Activated CD8-positive, alpha-beta memory T cell treated with anti-CD3 and anti-CD28 coated beads, Interleukin-2, amount 10 ng/mL, durations not matched to agents 7 days and 5 days (primary cell): ENCODE measurements at regions not wholly inside any gene's neighbourhood (a gene's known extent, or its start where the extent isn't known, plus 50 kb on each side); places are given as distances from the start of the nearest gene placed in this dataset.

Experiments
- ATAC-seq: fragments of 150-1000 bp; cut with Tn5 transposase; one replicate; pipeline ENCODE4 v1.10.0; 2021; ENCODE audit warnings: moderate library complexity
- CTCF ChIA-PET: fragments of 350-600 bp; sonication (Branson Sonifier 250); formaldehyde crosslinking; loops from one replicate; lab custom pipeline; 2021; ENCODE audit warnings: antibody characterized with exemption; lab: Charles Lee
- DNase-seq: peaks from one replicate; pipeline ENCODE4 v3.0.0-alpha.2; 2020
- H3K27ac Mint-ChIP-seq: one replicate; pipeline ENCODE4 v1.8.0; 2021; ENCODE audit warnings: mild to moderate bottlenecking, mixed read lengths
- H3K27me3 Mint-ChIP-seq: one replicate; pipeline ENCODE4 v1.8.0; 2021; ENCODE audit warnings: mixed read lengths
- H3K36me3 Mint-ChIP-seq: one replicate; pipeline ENCODE4 v1.8.0; 2021; ENCODE audit warnings: mild to moderate bottlenecking, mixed read lengths
- H3K4me1 Mint-ChIP-seq: one replicate; pipeline ENCODE4 v1.8.0; 2021; ENCODE audit warnings: mixed read lengths
- H3K4me3 Mint-ChIP-seq: one replicate; pipeline ENCODE4 v1.8.0; 2021; ENCODE audit warnings: mild to moderate bottlenecking, moderate library complexity, mixed read lengths
- H3K9me3 Mint-ChIP-seq: one replicate; pipeline ENCODE4 v1.8.0; 2022; ENCODE audit warnings: low read depth, mixed read lengths

GRCh38 chr2:41546031-41546430 is 501.8 kb upstream of the PKDCC start:
- DNase-seq, result no peak
- H3K27ac Mint-ChIP-seq, result no peak overlapping the region
- no peaks in the 10 kb centered on the region for H3K36me3 Mint-ChIP-seq
- no peak for ATAC-seq
- CTCF ChIA-PET, result no interaction called here
- H3K27me3 Mint-ChIP-seq, result no peaks in the 10 kb centered on the region
- H3K4me1 Mint-ChIP-seq, result no peaks in the 10 kb centered on the region
- no peak overlapping the region for H3K4me3 Mint-ChIP-seq
- no peaks in the 10 kb centered on the region for H3K9me3 Mint-ChIP-seq

- ATAC-seq, result no peak
Observed at GRCh38 chr2:41568648-41569047, 479.2 kb upstream of the PKDCC start.

GRCh38 chr2:41572154-41572553 is 475.7 kb upstream of the PKDCC start:
- no peaks in the 10 kb centered on the region for H3K27me3 Mint-ChIP-seq
- CTCF ChIA-PET, result no interaction called here
- no peak for DNase-seq
- ATAC-seq, result no peak
- H3K27ac Mint-ChIP-seq, result no peak overlapping the region
- no peaks in the 10 kb centered on the region for H3K36me3 Mint-ChIP-seq
- H3K4me3 Mint-ChIP-seq, result no peak overlapping the region
- H3K9me3 Mint-ChIP-seq, result peaks cover 3% of the 10 kb centered on the region
- no peaks in the 10 kb centered on the region for H3K4me1 Mint-ChIP-seq

More at GRCh38 chr2:41568648-41569047, 479.2 kb upstream of the PKDCC start:
- DNase-seq, result no peak
- Mint-ChIP-seq H3K36me3 (no peaks in the 10 kb centered on the region), H3K27me3 (no peaks in the 10 kb centered on the region), H3K4me1 (no peaks in the 10 kb centered on the region), H3K27ac (no peak overlapping the region), H3K9me3 (peaks cover 3% of the 10 kb centered on the region), H3K4me3 (no peak overlapping the region)
- CTCF ChIA-PET, result interaction anchor here (0.6 kb wide), 1 partner anchor 91 kb away, joined by 3 read pairs; no protein-coding TSS in a partner anchor

DNA sequence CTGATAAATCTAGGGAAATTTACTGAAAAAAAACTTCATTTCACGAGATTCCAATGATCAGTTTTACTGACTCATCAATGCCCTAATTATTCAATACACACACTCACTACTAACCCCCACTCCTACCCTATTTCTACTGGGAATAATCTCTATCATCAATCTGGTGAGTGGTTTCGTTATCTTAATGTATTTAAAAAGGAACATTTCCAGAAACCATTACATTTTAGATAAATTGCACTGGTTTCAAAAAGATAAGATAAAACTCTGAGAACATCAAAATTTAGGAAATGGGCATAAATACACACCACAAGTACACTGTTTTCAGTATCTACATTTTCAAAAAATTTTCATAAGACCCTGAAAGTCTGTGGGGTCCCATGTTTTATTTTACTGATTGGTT is 471.4 kb upstream of the PKDCC start:
- Mint-ChIP-seq H3K27me3 (no peaks in the 10 kb centered on the region), H3K36me3 (no peaks in the 10 kb centered on the region), H3K4me1 (no peaks in the 10 kb centered on the region), H3K4me3 (no peak overlapping the region), H3K27ac (no peak overlapping the region), H3K9me3 (no peaks in the 10 kb centered on the region)
- ATAC-seq, result no peak
- CTCF ChIA-PET, result no interaction called here
- no peak for DNase-seq

DNA sequence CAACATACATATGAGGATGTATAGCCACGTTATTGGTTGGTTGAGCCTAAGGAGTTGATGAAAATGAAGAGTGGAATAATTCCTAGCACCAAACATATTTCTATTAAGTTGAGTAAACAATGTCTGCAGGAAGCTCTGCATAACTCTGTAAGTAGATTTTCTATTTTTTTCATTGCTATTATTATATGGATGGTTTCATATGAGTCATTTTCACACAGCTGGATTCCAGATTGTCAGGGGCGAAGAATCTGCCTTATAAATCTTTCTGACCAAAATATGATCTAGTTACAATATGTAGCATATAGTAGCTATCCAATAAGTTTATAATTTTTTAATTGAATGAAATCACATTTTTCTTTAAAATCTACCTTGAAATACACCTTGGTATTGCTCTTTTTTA is 468.0 kb upstream of the PKDCC start:
- Mint-ChIP-seq H3K27ac (no peak overlapping the region), H3K9me3 (peaks cover 8% of the 10 kb centered on the region), H3K4me3 (no peak overlapping the region), H3K36me3 (no peaks in the 10 kb centered on the region), H3K27me3 (no peaks in the 10 kb centered on the region), H3K4me1 (no peaks in the 10 kb centered on the region)
- DNase-seq (no peak), ATAC-seq (no peak)
- CTCF ChIA-PET, result interaction anchor here (0.7 kb wide), 1 partner anchor 11 kb away, joined by 4 read pairs; no protein-coding TSS in a partner anchor

GRCh38 chr2:41580806-41581205 is 467.0 kb upstream of the PKDCC start:
- Mint-ChIP-seq H3K27me3 (no peaks in the 10 kb centered on the region), H3K36me3 (no peaks in the 10 kb centered on the region), H3K4me3 (no peak overlapping the region), H3K27ac (no peak overlapping the region), H3K4me1 (no peaks in the 10 kb centered on the region), H3K9me3 (peaks cover 9% of the 10 kb centered on the region)
- ATAC-seq, result no peak
- DNase-seq, result no peak
- CTCF ChIA-PET, result no interaction called here

DNA sequence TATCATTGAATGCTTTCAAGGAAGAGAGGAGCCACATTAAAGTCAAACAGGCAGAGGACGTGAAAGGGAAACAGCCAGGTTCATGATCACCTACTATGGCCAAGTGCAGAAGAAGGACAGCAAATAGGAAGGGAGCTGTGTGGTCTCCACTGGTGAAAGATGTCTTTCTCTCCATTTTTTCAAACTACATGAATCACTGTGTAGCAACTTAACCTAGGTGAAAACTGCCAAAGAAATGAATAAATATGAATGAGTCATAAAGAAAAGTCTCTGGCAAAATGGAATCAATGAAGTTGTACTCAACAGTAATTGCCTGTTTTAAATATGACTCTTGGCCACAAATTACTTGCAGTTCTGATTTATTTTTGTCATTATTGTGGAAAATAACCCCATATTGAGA is 452.6 kb upstream of the PKDCC start:
- H3K27ac Mint-ChIP-seq, result no peak overlapping the region
- no peak for DNase-seq
- no peak overlapping the region for H3K4me3 Mint-ChIP-seq
- ATAC-seq, result no peak
- H3K9me3 Mint-ChIP-seq, result no peaks in the 10 kb centered on the region
- CTCF ChIA-PET, result no interaction called here
- H3K4me1 Mint-ChIP-seq, result no peaks in the 10 kb centered on the region
- no peaks in the 10 kb centered on the region for H3K36me3 Mint-ChIP-seq
- H3K27me3 Mint-ChIP-seq, result no peaks in the 10 kb centered on the region

DNA sequence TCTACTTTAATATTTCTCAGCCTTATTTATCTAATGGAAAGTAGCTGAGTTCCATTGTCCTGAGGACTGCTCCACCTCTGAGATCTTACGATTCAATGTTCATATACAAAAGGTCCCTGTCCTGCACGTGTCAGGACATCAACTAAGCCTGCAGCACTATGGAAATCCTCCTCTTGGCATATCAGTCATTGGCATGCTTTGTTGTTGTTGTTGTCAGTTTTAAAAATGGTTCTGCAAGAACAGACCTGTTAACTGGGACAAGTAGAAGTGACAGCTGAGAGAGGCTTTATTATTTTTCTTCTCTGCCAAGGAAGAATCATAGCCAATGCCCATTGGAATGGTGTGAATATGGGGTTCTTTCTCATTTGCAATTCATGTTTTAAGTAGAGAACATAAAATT is 450.1 kb upstream of the PKDCC start:
- Mint-ChIP-seq H3K4me1 (no peaks in the 10 kb centered on the region), H3K36me3 (no peaks in the 10 kb centered on the region), H3K27ac (no peak overlapping the region), H3K4me3 (no peak overlapping the region), H3K9me3 (no peaks in the 10 kb centered on the region), H3K27me3 (no peaks in the 10 kb centered on the region)
- DNase-seq (no peak), ATAC-seq (no peak)
- CTCF ChIA-PET, result no interaction called here

- H3K9me3 Mint-ChIP-seq, result no peaks in the 10 kb centered on the region
Observed at GRCh38 chr2:41598161-41598894, 449.5 kb upstream of the PKDCC start.

GRCh38 chr2:41600460-41600859 is 447.4 kb upstream of the PKDCC start:
- Mint-ChIP-seq H3K4me1 (no peaks in the 10 kb centered on the region), H3K36me3 (no peaks in the 10 kb centered on the region), H3K9me3 (no peaks in the 10 kb centered on the region), H3K4me3 (no peak overlapping the region), H3K27ac (no peak overlapping the region), H3K27me3 (no peaks in the 10 kb centered on the region)
- CTCF ChIA-PET, result no interaction called here
- DNase-seq (no peak), ATAC-seq (no peak)

More at GRCh38 chr2:41598161-41598894, 449.5 kb upstream of the PKDCC start:
- Mint-ChIP-seq H3K27me3 (no peaks in the 10 kb centered on the region), H3K27ac (no peak overlapping the region), H3K36me3 (no peaks in the 10 kb centered on the region), H3K4me3 (no peak overlapping the region), H3K4me1 (no peaks in the 10 kb centered on the region)
- DNase-seq (no peak), ATAC-seq (no peak)
- CTCF ChIA-PET, result no interaction called here

DNA sequence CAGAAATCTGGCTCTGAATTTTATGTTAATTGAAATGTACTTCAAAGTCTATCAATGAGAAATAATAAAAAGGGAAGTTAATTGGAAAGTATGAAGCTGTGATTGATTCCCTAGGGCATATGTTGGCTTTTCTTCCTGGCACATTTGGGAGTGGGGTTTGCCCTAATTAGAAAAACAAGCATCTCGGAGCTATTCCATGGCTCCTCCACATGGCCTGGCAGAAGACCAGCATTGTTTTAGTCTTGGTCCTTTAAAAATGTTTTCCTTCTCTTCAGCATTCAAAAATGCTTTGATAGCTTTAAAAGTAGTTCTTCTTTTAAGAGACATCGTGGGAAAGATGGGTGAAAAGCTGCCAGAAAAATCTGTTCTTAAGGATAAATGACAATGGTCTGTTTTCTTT is 445.5 kb upstream of the PKDCC start:
- DNase-seq (no peak), ATAC-seq (no peak)
- Mint-ChIP-seq H3K27ac (no peak overlapping the region), H3K9me3 (no peaks in the 10 kb centered on the region), H3K4me1 (no peaks in the 10 kb centered on the region), H3K27me3 (no peaks in the 10 kb centered on the region), H3K36me3 (no peaks in the 10 kb centered on the region), H3K4me3 (no peak overlapping the region)
- CTCF ChIA-PET, result no interaction called here

- Mint-ChIP-seq H3K27me3 (no peaks in the 10 kb centered on the region), H3K4me3 (no peak overlapping the region), H3K36me3 (no peaks in the 10 kb centered on the region), H3K9me3 (no peaks in the 10 kb centered on the region), H3K4me1 (no peaks in the 10 kb centered on the region), H3K27ac (no peak overlapping the region)
- no peak for ATAC-seq
- DNase-seq, result no peak
- CTCF ChIA-PET, result no interaction called here
Observed at GRCh38 chr2:41605311-41605710, 442.5 kb upstream of the PKDCC start.

DNA sequence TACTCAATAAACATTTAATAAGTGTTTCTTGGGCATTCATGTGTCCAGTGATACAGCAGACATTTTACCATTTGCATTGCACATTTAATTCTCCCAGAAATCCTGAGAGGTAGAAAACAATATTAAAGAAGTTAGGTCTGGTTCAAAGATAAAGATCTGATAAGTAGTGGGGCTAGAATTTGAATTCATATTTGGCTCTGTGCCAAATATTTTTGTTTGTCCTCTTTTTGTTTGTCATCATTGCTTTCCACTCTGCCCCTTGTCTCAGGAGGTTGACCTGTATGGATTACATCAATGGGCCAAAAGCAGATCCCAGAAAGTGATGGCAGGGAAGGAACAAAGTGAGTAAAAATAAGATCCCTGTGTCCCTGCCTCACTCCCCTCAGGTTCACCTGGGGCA is 441.9 kb upstream of the PKDCC start:
- H3K36me3 Mint-ChIP-seq, result no peaks in the 10 kb centered on the region
- H3K4me3 Mint-ChIP-seq, result no peak overlapping the region
- DNase-seq, result no peak
- H3K9me3 Mint-ChIP-seq, result no peaks in the 10 kb centered on the region
- CTCF ChIA-PET, result no interaction called here
- no peak overlapping the region for H3K27ac Mint-ChIP-seq
- no peaks in the 10 kb centered on the region for H3K4me1 Mint-ChIP-seq
- no peaks in the 10 kb centered on the region for H3K27me3 Mint-ChIP-seq
- ATAC-seq, result no peak

- CTCF ChIA-PET, result no interaction called here
- Mint-ChIP-seq H3K4me3 (no peak overlapping the region), H3K4me1 (no peaks in the 10 kb centered on the region), H3K27me3 (no peaks in the 10 kb centered on the region), H3K27ac (no peak overlapping the region), H3K9me3 (no peaks in the 10 kb centered on the region), H3K36me3 (no peaks in the 10 kb centered on the region)
- no peak for ATAC-seq
- no peak for DNase-seq
Observed at GRCh38 chr2:41610501-41611190, 437.2 kb upstream of the PKDCC start.
